ENCODE measurements at regions not wholly inside any gene's neighbourhood (a gene's known extent, or its start where the extent isn't known, plus 50 kb on each side); places are given as distances from the start of the nearest gene placed in this dataset.
"Not testable (repeated sequence)": the region's sequence is repeated elsewhere in the genome, so short reads cannot be mapped to it uniquely, and the experiment has no call there.

DNA sequence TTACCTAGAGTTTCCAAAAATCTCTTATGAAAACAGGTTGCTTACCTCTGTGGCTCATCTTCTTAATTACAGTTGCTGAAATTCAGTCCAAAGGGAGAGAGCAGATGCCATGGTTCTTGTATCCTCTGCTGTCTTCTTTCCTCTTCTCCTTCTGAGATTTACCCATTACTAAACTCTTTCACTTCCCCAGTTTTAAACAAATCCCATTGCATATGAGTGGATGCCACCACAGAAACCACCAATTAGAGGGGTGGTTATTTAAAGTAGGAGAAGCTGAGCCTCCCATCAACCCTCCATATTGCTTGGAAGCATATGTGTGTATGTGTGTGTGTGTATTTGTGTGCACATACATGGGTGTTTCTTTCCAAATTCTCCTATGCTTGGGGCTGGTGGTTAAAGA is 128.5 kb upstream of the KCNK1 start:
- ATAC-seq (ENCODE audit: low read depth in 2 of 2) (no peak), DNase-seq (no peak)
- no peaks in the 10 kb centered on the region for H3K36me3 Mint-ChIP-seq
- H3K9me3 Mint-ChIP-seq, result peaks cover 0 to 8% (median 6%) of the 10 kb centered on the region in 7 donors
- no peak overlapping the region for H3K4me3 Mint-ChIP-seq
- peaks cover 5 to 14% (median 13%) of the 10 kb centered on the region in 3 donors for H3K27me3 Mint-ChIP-seq
- no peak overlapping the region for H3K27ac Mint-ChIP-seq
- no peaks in the 10 kb centered on the region for H3K4me1 Mint-ChIP-seq

DNA sequence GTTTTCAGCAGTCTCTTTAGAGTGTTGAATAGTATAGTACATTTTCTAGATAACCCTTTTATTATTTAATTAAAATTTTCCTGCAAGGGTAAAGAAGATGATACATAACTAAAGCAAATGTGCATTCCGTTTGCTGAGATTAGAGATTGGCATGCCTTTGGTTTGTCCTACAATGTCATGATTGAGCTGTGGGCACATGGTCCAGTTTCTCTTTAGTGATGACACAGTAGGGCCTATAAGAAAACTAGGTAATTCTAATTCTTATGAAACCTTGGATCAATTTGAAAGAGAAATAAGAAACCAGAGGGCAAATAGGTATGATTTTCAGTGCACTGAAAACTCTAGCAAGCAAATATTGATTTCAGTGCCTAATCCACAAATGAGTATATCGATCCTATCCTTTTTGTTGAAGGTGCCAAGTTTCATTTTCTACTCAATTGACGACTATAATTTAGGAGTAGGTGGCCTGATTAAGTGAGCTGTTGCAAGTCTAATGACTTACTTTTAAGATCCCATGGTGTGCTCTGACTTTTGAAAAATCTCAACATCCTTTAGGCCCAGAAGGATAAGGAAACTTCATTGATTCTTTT is 128.0 kb upstream of the KCNK1 start:
- H3K36me3 Mint-ChIP-seq, result no peaks in the 10 kb centered on the region
- no peak overlapping the region for H3K4me3 Mint-ChIP-seq
- DNase-seq, result no peak
- H3K9me3 Mint-ChIP-seq, result peaks cover 0 to 8% (median 6%) of the 10 kb centered on the region in 7 donors
- peaks cover 5 to 14% (median 13%) of the 10 kb centered on the region in 3 donors for H3K27me3 Mint-ChIP-seq
- H3K27ac Mint-ChIP-seq, result no peak overlapping the region
- H3K4me1 Mint-ChIP-seq, result no peaks in the 10 kb centered on the region
- ATAC-seq (ENCODE audit: low read depth in 2 of 2), result no peak

DNA sequence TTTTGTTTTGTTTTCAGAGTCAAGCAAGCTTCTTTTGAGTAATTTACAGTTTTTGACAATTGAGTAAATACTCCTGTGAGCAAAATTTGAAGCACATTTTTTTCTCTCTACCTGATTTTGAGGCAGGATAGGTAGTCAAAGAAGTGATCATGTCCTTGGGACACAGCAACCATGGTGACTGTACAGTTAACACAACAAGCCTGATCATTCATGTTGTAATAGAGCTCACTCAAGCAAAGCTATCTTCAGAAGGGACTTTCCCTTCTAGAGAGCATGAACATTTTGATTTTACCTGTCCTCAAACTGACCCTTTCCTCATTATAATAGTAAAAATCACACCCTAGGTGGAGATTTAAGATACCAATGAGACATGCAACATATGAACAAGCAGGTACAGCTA is 126.5 kb upstream of the KCNK1 start:
- ATAC-seq (ENCODE audit: low read depth in 2 of 2) (no peak), DNase-seq (no peak)
- Mint-ChIP-seq H3K27ac (no peak overlapping the region), H3K27me3 (peaks cover 5 to 14% (median 13%) of the 10 kb centered on the region in 3 donors), H3K4me1 (no peaks in the 10 kb centered on the region), H3K4me3 (no peak overlapping the region), H3K9me3 (peaks cover 0 to 8% (median 6%) of the 10 kb centered on the region in 7 donors), H3K36me3 (no peaks in the 10 kb centered on the region)

DNA sequence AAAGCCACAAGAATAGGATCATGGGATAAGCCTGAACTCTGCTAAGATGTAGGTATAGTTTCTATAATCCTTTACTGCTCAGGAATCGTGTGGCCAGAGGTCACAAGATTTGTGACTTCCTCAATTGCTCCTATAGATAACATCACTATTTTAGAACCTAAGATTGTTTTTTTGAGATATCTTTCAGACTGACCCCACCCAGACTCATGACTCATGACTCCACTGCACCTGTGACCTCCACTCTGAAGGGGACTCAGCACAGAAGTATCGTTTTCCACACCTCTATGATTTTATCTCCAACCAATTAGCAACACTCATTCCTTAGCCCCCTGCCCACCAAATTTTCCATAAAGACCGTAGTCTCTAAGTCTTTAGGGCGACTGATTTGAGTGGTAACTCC is 124.5 kb upstream of the KCNK1 start:
- no peaks in the 10 kb centered on the region for H3K4me1 Mint-ChIP-seq
- peaks cover 0 to 8% (median 6%) of the 10 kb centered on the region in 7 donors for H3K9me3 Mint-ChIP-seq
- no peak for DNase-seq

DNA sequence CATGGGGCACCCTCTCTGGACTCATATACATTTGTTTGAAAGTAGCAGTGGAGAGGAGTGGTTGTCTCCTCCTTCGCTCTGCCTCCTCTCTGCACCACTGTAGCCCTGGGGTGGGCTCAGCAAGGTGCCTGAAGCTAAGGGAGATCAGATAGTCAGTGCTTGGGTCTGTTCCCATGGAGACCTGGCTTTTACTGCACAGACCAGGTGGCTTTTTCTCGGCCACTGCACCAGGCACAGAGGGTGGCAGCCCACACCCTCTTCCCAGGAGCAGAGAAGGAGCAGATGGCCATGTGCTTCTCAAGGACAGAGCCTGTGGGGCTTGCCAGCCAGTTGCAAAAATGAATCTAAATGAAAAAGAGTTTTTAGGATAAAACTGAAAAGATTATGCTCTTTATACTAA is 123.4 kb upstream of the KCNK1 start:
- DNase-seq, result no peak
- H3K4me1 Mint-ChIP-seq, result no peaks in the 10 kb centered on the region
- H3K9me3 Mint-ChIP-seq, result peaks cover 0 to 8% (median 6%) of the 10 kb centered on the region in 7 donors
- H3K27me3 Mint-ChIP-seq, result peaks cover 5 to 14% (median 7%) of the 10 kb centered on the region in 3 donors
- ATAC-seq (ENCODE audit: low read depth in 2 of 2), result no peak
- no peak overlapping the region for H3K27ac Mint-ChIP-seq
- H3K36me3 Mint-ChIP-seq, result no peaks in the 10 kb centered on the region
- no peak overlapping the region for H3K4me3 Mint-ChIP-seq

More for the DNA sequence above, 124.5 kb upstream of the KCNK1 start:
- Mint-ChIP-seq H3K27me3 (peaks cover 5 to 14% (median 11%) of the 10 kb centered on the region in 3 donors), H3K27ac (no peak overlapping the region), H3K4me3 (no peak overlapping the region), H3K36me3 (no peaks in the 10 kb centered on the region)
- ATAC-seq (ENCODE audit: low read depth in 2 of 2), result no peak

DNA sequence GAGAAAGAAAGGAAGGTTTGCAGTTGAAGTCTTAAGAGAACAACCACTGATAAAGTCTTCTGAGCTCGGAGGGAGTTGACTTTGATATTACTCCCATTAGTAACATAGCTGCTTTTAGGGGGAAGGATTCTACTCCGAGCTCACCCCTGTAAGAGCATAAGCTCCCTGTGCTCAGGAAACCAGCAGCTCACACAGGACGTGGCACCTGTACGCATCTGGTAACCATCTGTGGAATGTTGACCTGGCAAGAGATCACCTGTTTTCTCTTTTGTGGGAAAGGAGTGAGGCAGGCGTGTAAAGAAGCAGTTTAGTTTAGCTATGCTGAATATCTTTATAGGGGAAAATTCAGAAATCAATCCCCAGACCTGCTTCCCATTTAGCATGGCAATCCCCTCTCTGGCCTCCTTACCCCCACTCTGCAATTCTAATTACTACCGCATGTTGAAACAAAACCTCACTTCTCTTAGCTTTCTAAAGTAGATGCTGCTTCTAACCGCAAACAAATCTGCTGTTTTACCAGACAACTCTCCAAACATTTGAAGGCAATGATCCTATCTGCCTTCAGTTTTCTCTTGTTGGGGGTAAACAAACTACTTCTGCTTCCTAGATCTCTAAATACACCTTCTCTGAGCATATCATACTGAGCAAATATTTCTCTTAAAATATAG is 121.8 kb upstream of the KCNK1 start:
- H3K4me3 Mint-ChIP-seq, result no peak overlapping the region
- H3K27ac Mint-ChIP-seq, result no peak overlapping the region
- ATAC-seq (ENCODE audit: low read depth in 2 of 2) (no peak), DNase-seq (no peak)
- no peaks in the 10 kb centered on the region for H3K36me3 Mint-ChIP-seq
- H3K27me3 Mint-ChIP-seq, result peaks cover 0 to 18% (median 7%) of the 10 kb centered on the region in 3 donors
- peaks cover 0 to 8% (median 6%) of the 10 kb centered on the region in 7 donors for H3K9me3 Mint-ChIP-seq
- H3K4me1 Mint-ChIP-seq, result no peaks in the 10 kb centered on the region

DNA sequence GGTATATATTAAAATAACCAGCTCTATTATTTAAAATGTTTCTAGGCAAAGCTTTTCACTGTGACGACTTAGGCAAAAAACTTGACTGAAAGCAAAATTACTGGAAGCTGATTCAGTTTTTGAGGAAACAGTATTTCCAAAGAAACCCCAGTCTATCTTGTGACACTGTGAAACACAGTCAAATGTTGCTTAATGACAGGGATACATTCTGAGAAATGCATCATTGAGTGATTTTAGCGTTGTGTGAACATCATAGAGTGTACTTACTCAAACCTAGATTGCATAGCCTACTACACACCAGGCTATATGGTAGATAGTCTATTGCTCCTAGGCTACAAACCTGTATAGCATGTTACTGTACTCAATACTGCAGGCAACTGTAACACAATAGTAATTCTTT is 116.9 kb upstream of the KCNK1 start:
- ATAC-seq (ENCODE audit: low read depth in 2 of 2) (no peak), DNase-seq (no peak)
- Mint-ChIP-seq H3K4me1 (no peaks in the 10 kb centered on the region), H3K27ac (no peak overlapping the region), H3K36me3 (no peaks in the 10 kb centered on the region), H3K27me3 (peaks cover 4 to 20% (median 5%) of the 10 kb centered on the region in 3 donors), H3K4me3 (no peak overlapping the region), H3K9me3 (peaks cover 0 to 2% (median 0%) of the 10 kb centered on the region in 7 donors)

DNA sequence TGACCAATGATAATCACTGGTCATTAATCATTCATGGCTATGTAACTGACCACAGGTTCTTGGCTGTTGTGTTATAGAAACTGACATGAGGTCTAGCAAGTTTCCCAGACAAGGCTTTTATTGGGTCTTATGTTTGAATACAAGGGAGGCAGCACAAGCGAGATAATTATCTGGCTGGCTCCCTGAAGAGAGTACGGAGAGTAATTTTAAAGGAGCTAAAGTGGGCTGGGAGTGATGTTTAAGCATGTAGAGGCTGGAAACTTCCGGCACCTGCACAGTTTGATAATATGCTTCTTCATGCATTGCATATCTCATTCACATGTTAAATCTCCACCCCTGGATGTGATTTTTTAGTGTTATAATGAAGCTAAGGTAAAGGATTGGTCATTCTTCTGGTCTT is 116.2 kb upstream of the KCNK1 start:
- H3K4me3 Mint-ChIP-seq, result no peak overlapping the region
- H3K27ac Mint-ChIP-seq, result no peak overlapping the region
- ATAC-seq (ENCODE audit: low read depth in 2 of 2) (no peak), DNase-seq (no peak)
- H3K4me1 Mint-ChIP-seq, result no peaks in the 10 kb centered on the region
- no peaks in the 10 kb centered on the region for H3K36me3 Mint-ChIP-seq
- H3K27me3 Mint-ChIP-seq, result peaks cover 4 to 20% (median 5%) of the 10 kb centered on the region in 3 donors
- H3K9me3 Mint-ChIP-seq, result peaks cover 0 to 2% (median 0%) of the 10 kb centered on the region in 7 donors

DNA sequence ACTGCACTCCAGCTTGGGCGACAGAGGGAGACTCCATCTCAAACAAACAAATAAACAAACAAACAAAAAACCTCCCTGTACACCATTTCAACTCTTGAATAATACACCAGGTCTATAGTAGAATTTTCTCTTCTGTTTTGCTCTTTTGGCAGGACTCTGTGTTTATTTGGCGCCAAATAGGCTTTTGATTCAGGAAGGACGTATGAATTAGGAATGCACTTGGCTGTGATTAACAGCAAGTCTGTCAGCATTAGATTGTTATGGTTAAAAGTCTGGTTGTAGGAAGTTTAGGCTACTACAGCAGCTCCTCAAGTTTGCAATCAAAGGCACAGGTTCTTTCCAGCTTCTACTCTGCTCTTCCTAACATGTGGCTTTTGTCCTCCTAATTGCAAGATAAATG is 113.8 kb upstream of the KCNK1 start:
- no peak for ATAC-seq (ENCODE audit: low read depth in 2 of 2)
- no peak for DNase-seq
- no peak overlapping the region for H3K4me3 Mint-ChIP-seq
- H3K27ac Mint-ChIP-seq, result no peak overlapping the region
- H3K4me1 Mint-ChIP-seq, result no peaks in the 10 kb centered on the region
- no peaks in the 10 kb centered on the region for H3K36me3 Mint-ChIP-seq
- H3K27me3 Mint-ChIP-seq, result peaks cover 0 to 20% (median 5%) of the 10 kb centered on the region in 3 donors
- H3K9me3 Mint-ChIP-seq, result peaks cover 0 to 7% (median 0%) of the 10 kb centered on the region in 7 donors

DNA sequence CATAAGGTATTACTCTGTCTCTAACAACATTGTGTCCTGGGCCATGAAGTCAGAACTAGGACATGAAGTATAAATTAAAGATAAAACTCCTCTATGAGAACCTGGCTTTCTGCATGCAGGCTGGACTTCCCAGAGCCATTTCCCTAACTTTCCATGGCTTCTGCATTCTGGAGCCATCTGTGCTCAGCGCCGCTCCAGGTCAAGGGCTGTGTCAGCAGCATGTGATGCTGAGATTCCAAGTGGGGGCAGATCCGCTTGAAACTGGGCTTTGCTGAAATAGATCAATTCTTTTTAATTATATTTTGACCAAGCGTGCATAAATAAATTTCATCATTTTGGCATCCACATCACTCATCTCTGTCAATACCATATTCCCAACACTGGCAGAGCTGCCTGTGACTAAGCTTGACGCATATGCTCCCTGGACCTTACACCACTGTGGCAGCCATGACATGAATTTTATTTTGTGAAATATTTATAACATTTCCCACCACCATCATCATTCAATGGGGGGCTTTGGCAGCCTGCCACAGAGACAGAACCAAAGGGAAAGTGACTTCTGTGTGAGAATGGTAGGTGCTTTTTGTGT is 110.4 kb upstream of the KCNK1 start:
- Mint-ChIP-seq H3K9me3 (peaks cover 0 to 17% (median 9%) of the 10 kb centered on the region in 7 donors), H3K27ac (no peak overlapping the region), H3K36me3 (no peaks in the 10 kb centered on the region), H3K4me3 (no peak overlapping the region), H3K27me3 (no peaks in the 10 kb centered on the region), H3K4me1 (no peaks in the 10 kb centered on the region)
- DNase-seq, result no peak
- ATAC-seq (ENCODE audit: low read depth in 2 of 2), result no peak

DNA sequence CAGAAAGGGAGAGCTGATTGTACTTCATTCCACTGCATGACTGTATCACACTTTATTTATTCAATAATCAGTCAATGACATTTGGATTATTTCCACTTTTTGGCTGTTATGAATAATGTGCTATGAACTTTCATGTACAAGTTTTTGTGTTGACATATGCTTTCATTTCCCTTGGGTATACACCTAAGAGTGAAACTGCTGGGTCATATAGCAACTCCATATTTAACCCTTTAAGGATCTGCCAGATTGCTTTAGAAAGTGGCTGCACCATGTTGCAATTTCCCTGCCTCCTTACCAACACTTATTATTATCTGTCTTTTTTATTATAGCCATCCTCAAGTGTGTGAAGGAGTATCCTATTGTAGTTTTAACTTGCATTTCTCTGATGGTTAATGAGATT is 108.8 kb upstream of the KCNK1 start:
- DNase-seq (no peak), ATAC-seq (ENCODE audit: low read depth in 2 of 2) (no peak)
- Mint-ChIP-seq H3K4me1 (no peaks in the 10 kb centered on the region), H3K9me3 (peaks cover 0 to 17% (median 9%) of the 10 kb centered on the region in 7 donors), H3K36me3 (no peaks in the 10 kb centered on the region), H3K27ac (no peak overlapping the region), H3K27me3 (no peaks in the 10 kb centered on the region), H3K4me3 (no peak overlapping the region)

DNA sequence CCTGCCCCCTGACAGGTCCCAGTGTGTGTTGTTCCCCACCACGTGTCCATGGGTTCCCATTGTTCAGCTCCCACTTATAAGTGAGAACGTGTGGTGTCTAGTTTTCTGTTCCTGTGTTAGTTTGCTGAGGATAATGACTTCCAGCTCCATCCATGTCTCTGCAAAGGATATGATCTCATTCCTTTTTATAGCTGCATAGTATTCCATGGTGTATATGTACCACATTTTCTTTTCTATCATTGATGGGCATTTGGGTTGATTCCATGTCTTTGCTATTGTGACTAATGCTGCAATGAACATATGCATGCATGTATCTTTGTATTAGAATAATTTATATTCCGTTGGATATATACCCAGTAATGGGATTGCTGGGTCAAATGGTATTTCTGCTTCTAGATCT is 108.0 kb upstream of the KCNK1 start:
- peaks cover 0 to 17% (median 9%) of the 10 kb centered on the region in 7 donors for H3K9me3 Mint-ChIP-seq
- H3K36me3 Mint-ChIP-seq; H3K27me3 Mint-ChIP-seq; ATAC-seq (ENCODE audit: low read depth in 2 of 2); H3K27ac Mint-ChIP-seq; DNase-seq; H3K4me1 Mint-ChIP-seq: not testable (repeated sequence)
- H3K4me3 Mint-ChIP-seq, result peak overlapping the region in 1 of 8 donors; percentile 70

DNA sequence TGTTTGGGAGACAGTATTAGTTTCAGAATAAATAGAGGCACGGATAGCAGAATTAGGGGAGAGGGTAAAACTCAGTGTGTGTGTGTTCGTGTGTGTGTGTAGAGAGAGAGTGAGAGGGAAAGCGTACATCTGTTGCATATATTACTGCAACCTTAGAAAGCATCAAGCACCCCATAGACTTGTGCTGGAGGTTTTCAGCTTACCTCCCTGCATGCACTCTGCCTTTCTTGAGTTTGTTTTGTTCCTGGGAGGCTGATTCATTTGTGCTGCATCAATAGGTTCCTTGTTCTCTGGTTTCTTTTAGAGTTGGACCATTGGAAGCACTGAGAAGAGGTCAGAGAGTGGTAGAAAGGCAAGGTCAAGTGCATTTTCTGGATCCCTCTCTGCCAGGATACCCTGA is 104.4 kb upstream of the KCNK1 start:
- ATAC-seq (ENCODE audit: low read depth in 2 of 2), result no peak
- no peak overlapping the region for H3K27ac Mint-ChIP-seq
- H3K36me3 Mint-ChIP-seq, result no peaks in the 10 kb centered on the region
- H3K4me1 Mint-ChIP-seq, result no peaks in the 10 kb centered on the region
- DNase-seq, result no peak
- no peak overlapping the region for H3K4me3 Mint-ChIP-seq
- H3K9me3 Mint-ChIP-seq, result peaks cover 0 to 16% (median 9%) of the 10 kb centered on the region in 7 donors
- H3K27me3 Mint-ChIP-seq, result no peaks in the 10 kb centered on the region

DNA sequence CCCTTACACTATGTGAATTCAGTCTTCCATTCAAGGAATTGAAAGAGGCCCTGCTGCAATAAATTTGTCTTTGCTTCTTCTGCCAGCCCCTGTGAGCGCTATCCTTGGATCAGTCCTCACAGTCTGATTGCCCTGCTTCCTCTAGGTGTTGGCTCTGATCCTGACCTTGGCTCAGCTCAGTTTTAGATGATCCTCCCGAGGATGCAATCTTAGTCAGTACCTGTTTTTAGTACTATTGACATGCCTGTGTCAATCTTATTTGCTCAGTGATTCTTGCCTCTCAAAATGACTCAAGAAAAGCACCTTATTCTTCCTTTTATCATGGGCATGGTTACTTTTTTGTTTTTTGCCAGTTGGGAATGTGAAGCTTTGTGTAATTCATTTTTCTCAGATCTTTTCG is 101.4 kb upstream of the KCNK1 start:
- H3K4me1 Mint-ChIP-seq, result no peaks in the 10 kb centered on the region
- H3K9me3 Mint-ChIP-seq, result peaks cover 0 to 3% (median 0%) of the 10 kb centered on the region in 7 donors
- H3K27me3 Mint-ChIP-seq, result no peaks in the 10 kb centered on the region
- H3K27ac Mint-ChIP-seq, result no peak overlapping the region
- H3K4me3 Mint-ChIP-seq, result no peak overlapping the region
- no peaks in the 10 kb centered on the region for H3K36me3 Mint-ChIP-seq
- no peak for DNase-seq
- no peak for ATAC-seq (ENCODE audit: low read depth in 2 of 2)
